OCI-LY1 (cell line): ENCODE measurements at regions not wholly inside any gene's neighbourhood (a gene's known extent, or its start where the extent isn't known, plus 50 kb on each side); places are given as distances from the start of the nearest gene placed in this dataset.

Experiments used
- H2AFZ ChIP-seq: fragments of 200-600 bp; sonication (generic), shearing (Covaris generic); 2 replicates; pipeline ENCODE4 v1.6.0; 2014; ENCODE audit warnings: antibody characterized with exemption, mild to moderate bottlenecking, low read length
- H3F3A ChIP-seq: fragments of 200-600 bp; sonication (generic), shearing (Covaris generic); 2 replicates; pipeline ENCODE4 v1.6.0; 2014; ENCODE audit warnings: mild to moderate bottlenecking, antibody characterized with exemption, low read length, moderate library complexity; ENCODE audit not compliant: insufficient read depth
- H3K27ac ChIP-seq: fragments of 200-600 bp; sonication (generic); 2 replicates; pipeline ENCODE4 v1.5.1; 2014; ENCODE audit warnings: low read length, mixed run types, mild to moderate bottlenecking, low read depth; ENCODE audit not compliant: poor library complexity, severe bottlenecking
- H3K27me3 ChIP-seq: fragments of 200-600 bp; sonication (generic); 2 replicates; pipeline ENCODE4 v1.6.0; 2014; ENCODE audit warnings: antibody characterized with exemption, mild to moderate bottlenecking, low read length, moderate library complexity; ENCODE audit not compliant: insufficient read depth
- H3K36me3 ChIP-seq: fragments of 200-600 bp; sonication (generic); 2 replicates; pipeline ENCODE4 v1.6.1; 2014; ENCODE audit warnings: mild to moderate bottlenecking, antibody characterized with exemption, low read length, moderate library complexity, mixed read lengths; ENCODE audit not compliant: insufficient read depth
- H3K4me1 ChIP-seq: fragments of 200-600 bp; sonication (generic); 2 replicates; pipeline ENCODE4 v1.5.1; 2014; ENCODE audit warnings: mild to moderate bottlenecking, low read length, moderate library complexity; ENCODE audit not compliant: insufficient read depth, severe bottlenecking
- H3K4me2 ChIP-seq: fragments of 200-600 bp; sonication (generic), shearing (Covaris generic); 2 replicates; pipeline ENCODE4 v1.6.1; 2014; ENCODE audit warnings: low read length
- H3K4me3 ChIP-seq: fragments of 200-600 bp; sonication (generic); 2 replicates; pipeline ENCODE4 v1.5.1; 2014; ENCODE audit warnings: low read length, low read depth, mild to moderate bottlenecking, mixed read lengths; ENCODE audit not compliant: poor library complexity, severe bottlenecking
- H3K79me2 ChIP-seq: fragments of 200-600 bp; shearing (Covaris generic); 2 replicates; pipeline ENCODE4 v1.6.1; 2016; ENCODE audit warnings: mixed run types, low read length, mixed read lengths; ENCODE audit not compliant: insufficient read depth
- H3K9ac ChIP-seq: fragments of 200-600 bp; sonication (generic), shearing (Covaris generic); 2 replicates; pipeline ENCODE4 v1.6.1; 2014; ENCODE audit warnings: mild to moderate bottlenecking, low read length, mixed read lengths
- H3K9me2 ChIP-seq: fragments of 200-600 bp; sonication (generic), shearing (Covaris generic); 2 replicates; pipeline ENCODE4 v1.6.1; 2014; ENCODE audit warnings: low read depth, mild to moderate bottlenecking, low read length, mixed read lengths
- H3K9me3 ChIP-seq: fragments of 200-600 bp; shearing (Covaris generic); 2 replicates; pipeline ENCODE4 v1.6.1; 2014; ENCODE audit warnings: low read length, mixed read lengths
- H4K20me1 ChIP-seq: fragments of 200-600 bp; sonication (generic), shearing (Covaris generic); 2 replicates; pipeline ENCODE4 v1.6.0; 2016; ENCODE audit warnings: mild to moderate bottlenecking, low read length; ENCODE audit not compliant: insufficient read depth
- EZH2 ChIP-seq: fragments of 200-600 bp; sonication (generic), shearing (Covaris generic); IDR thresholded peaks from 2 replicates; pipeline ENCODE4 v1.8.0; 2017; ENCODE audit warnings: borderline replicate concordance, mixed run types, mild to moderate bottlenecking, antibody characterized with exemption, low read length, moderate library complexity, mixed read lengths
- TF ChIP-seq, protein P1 (sequence below): fragments of 200-600 bp; sonication (generic), shearing (Covaris generic); IDR thresholded peaks from 2 replicates; pipeline ENCODE4 v1.5.1; 2017; ENCODE audit warnings: mild to moderate bottlenecking, antibody characterized with exemption, low read length, moderate library complexity, mixed read lengths

DNA sequence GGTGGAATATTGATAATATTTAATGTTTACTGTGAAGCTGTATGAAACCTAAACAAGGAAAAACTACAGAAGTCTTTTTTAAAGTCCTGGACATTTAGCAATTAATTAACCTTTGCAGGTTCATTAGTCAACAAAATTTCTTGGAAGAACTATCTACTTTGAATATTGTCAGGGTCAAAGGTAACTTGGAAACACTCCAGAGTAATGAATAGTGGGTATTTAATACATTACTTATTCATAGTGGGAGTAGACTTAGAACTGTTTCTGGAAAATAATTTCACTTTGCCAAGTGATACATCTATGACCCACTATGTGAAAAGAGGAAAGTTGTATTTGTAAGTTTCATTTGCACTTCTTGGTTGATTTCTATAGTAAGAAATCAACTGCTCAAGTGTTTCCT lies 319.1 kb downstream of the TFAP2B start:
- H2AFZ ChIP-seq: no peak overlapping the region
- no peaks in the 10 kb centered on the region for H3K36me3 ChIP-seq
- TF ChIP-seq, protein P1, sequence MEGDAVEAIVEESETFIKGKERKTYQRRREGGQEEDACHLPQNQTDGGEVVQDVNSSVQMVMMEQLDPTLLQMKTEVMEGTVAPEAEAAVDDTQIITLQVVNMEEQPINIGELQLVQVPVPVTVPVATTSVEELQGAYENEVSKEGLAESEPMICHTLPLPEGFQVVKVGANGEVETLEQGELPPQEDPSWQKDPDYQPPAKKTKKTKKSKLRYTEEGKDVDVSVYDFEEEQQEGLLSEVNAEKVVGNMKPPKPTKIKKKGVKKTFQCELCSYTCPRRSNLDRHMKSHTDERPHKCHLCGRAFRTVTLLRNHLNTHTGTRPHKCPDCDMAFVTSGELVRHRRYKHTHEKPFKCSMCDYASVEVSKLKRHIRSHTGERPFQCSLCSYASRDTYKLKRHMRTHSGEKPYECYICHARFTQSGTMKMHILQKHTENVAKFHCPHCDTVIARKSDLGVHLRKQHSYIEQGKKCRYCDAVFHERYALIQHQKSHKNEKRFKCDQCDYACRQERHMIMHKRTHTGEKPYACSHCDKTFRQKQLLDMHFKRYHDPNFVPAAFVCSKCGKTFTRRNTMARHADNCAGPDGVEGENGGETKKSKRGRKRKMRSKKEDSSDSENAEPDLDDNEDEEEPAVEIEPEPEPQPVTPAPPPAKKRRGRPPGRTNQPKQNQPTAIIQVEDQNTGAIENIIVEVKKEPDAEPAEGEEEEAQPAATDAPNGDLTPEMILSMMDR: no peak
- no peak for TF ChIP-seq EZH2
- H3K9ac ChIP-seq: no peak overlapping the region
- no peaks in the 10 kb centered on the region for H4K20me1 ChIP-seq
- H3K9me2 ChIP-seq: no peaks in the 10 kb centered on the region
- no peaks in the 10 kb centered on the region for H3K27me3 ChIP-seq
- H3K4me3 ChIP-seq: no peak overlapping the region
- no peaks in the 10 kb centered on the region for H3K79me2 ChIP-seq
- H3F3A ChIP-seq: no peaks in the 10 kb centered on the region
- H3K9me3 ChIP-seq: no peaks in the 10 kb centered on the region
- no peaks in the 10 kb centered on the region for H3K4me1 ChIP-seq
- no peak overlapping the region for H3K27ac ChIP-seq
- no peak overlapping the region for H3K4me2 ChIP-seq

- H4K20me1 ChIP-seq: no peaks in the 10 kb centered on the region
- H3K9me2 ChIP-seq: no peaks in the 10 kb centered on the region
- no peak overlapping the region for H3K9ac ChIP-seq
- no peak overlapping the region for H3K4me2 ChIP-seq
- no peaks in the 10 kb centered on the region for H3F3A ChIP-seq
- H3K9me3 ChIP-seq: no peaks in the 10 kb centered on the region
- no peaks in the 10 kb centered on the region for H3K4me1 ChIP-seq
- H2AFZ ChIP-seq: no peak overlapping the region
- no peak overlapping the region for H3K4me3 ChIP-seq
- TF ChIP-seq EZH2: no peak
- TF ChIP-seq, protein P1: no peak
- H3K27me3 ChIP-seq: no peaks in the 10 kb centered on the region
- no peak overlapping the region for H3K27ac ChIP-seq
- no peaks in the 10 kb centered on the region for H3K36me3 ChIP-seq
- no peaks in the 10 kb centered on the region for H3K79me2 ChIP-seq
Observed at GRCh38 chr6:51139950-51140385, 321.3 kb downstream of the TFAP2B start.

GRCh38 chr6:51141080-51141479 lies 322.4 kb downstream of the TFAP2B start:
- Histone ChIP-seq H3F3A (no peaks in the 10 kb centered on the region), H4K20me1 (no peaks in the 10 kb centered on the region), H2AFZ (no peak overlapping the region), H3K9me2 (no peaks in the 10 kb centered on the region), H3K9me3 (no peaks in the 10 kb centered on the region), H3K36me3 (no peaks in the 10 kb centered on the region), H3K79me2 (no peaks in the 10 kb centered on the region), H3K27ac (no peak overlapping the region), H3K4me3 (no peak overlapping the region), H3K9ac (no peak overlapping the region), H3K4me1 (no peaks in the 10 kb centered on the region), H3K4me2 (no peak overlapping the region), H3K27me3 (no peaks in the 10 kb centered on the region)
- TF ChIP-seq, protein P1: no peak
- no peak for TF ChIP-seq EZH2
